ENCODE measurements at regions not wholly inside any gene's neighbourhood (a gene's known extent, or its start where the extent isn't known, plus 50 kb on each side); places are given as distances from the start of the nearest gene placed in this dataset.

DNA sequence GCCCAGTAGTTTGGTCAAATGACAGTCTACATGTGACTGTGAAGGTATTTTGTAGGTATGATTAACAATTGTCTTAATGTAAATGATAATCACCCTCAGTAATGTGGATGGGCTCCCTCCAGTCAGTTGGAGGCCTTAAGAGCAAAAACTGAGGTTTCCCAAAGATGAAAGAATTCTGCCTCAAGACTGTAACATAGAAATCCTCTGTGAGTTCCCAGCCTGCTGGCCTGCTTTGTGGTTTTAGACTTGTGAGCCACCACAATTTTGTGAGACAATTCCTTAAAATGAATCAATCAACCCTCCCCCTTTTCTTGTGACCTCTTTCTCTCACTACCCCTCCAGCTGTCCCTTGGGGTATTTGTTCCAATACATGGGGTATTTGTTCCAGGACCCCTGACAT, 226.4 kb upstream of the DPYD start:
- Histone ChIP-seq H3K79me2 (ENCODE audit: control insufficient read depth, insufficient read depth, low read length, poor library complexity) (no peaks in the 10 kb centered on the region), H4K8ac (ENCODE audit: low read depth, low read length) (no peak overlapping the region), H3K27ac (ENCODE audit: low read depth, low read length) (no peak overlapping the region), H3K79me1 (ENCODE audit: low read length) (no peaks in the 10 kb centered on the region), H3K14ac (ENCODE audit: low read length) (no peak overlapping the region), H3K27me3 (ENCODE audit: insufficient read depth, low read length) (no peaks in the 10 kb centered on the region), H3K9me3 (ENCODE audit: insufficient read depth, low read depth, low read length) (no peaks in the 10 kb centered on the region), H3K4me2 (ENCODE audit: low read length) (no peak overlapping the region), H3K9ac (ENCODE audit: low read length) (no peak overlapping the region), H3K18ac (ENCODE audit: low read length) (no peak overlapping the region), H3K4me3 (ENCODE audit: low read depth, low read length) (no peak overlapping the region), H2BK12ac (ENCODE audit: low read length) (no peak overlapping the region), H3K4ac (ENCODE audit: low read depth, low read length) (no peak overlapping the region), H2BK5ac (ENCODE audit: low read depth, low read length, poor library complexity) (no peak overlapping the region), H3K23ac (ENCODE audit: low read length) (no peak overlapping the region), H2AK5ac (ENCODE audit: low read length) (no peak overlapping the region), H2BK120ac (ENCODE audit: insufficient read depth, low read length, poor library complexity) (no peak overlapping the region), H2AFZ (ENCODE audit: insufficient read depth, low read length, poor library complexity) (no peak overlapping the region), H3K4me1 (ENCODE audit: control insufficient read depth in 1 of 2, insufficient read depth in 2 of 2, low read length in 2 of 2) (no peaks in the 10 kb centered on the region), H4K91ac (ENCODE audit: low read depth, low read length) (no peak overlapping the region), H4K12ac (ENCODE audit: low read depth, low read length) (no peak overlapping the region), H3K36me3 (ENCODE audit: control insufficient read depth in 1 of 2, insufficient read depth in 2 of 2, low read length in 2 of 2) (no peaks in the 10 kb centered on the region)
- DNase-seq = no peak

DNA sequence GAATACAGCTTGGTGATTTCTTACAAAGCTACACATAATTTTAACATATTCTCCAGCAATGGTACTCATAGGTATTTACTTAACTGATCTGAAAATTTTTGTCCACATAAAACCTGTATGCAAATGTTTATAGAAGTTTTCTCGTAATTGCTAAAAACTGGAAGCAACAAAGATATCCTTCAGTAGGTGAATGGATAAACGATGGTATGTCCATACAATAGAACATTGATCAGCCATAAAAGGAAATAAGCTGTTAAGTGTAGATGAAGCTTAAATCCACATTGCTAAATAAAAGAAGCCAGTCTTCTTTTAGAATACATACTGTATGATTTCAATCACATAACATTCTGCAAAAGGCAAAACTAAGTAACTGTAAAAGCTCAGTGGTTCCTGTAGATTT, 224.8 kb upstream of the DPYD start:
- Histone ChIP-seq H2BK120ac (ENCODE audit: insufficient read depth, low read length, poor library complexity) (no peak overlapping the region), H3K4me3 (ENCODE audit: low read depth, low read length) (no peak overlapping the region), H2AK5ac (ENCODE audit: low read length) (no peak overlapping the region), H2BK12ac (ENCODE audit: low read length) (no peak overlapping the region), H2BK5ac (ENCODE audit: low read depth, low read length, poor library complexity) (no peak overlapping the region), H4K12ac (ENCODE audit: low read depth, low read length) (no peak overlapping the region), H2AFZ (ENCODE audit: insufficient read depth, low read length, poor library complexity) (no peak overlapping the region), H3K14ac (ENCODE audit: low read length) (no peak overlapping the region), H3K79me2 (ENCODE audit: control insufficient read depth, insufficient read depth, low read length, poor library complexity) (no peaks in the 10 kb centered on the region), H3K4me2 (ENCODE audit: low read length) (no peak overlapping the region), H3K36me3 (ENCODE audit: control insufficient read depth in 1 of 2, insufficient read depth in 2 of 2, low read length in 2 of 2) (no peaks in the 10 kb centered on the region), H3K23ac (ENCODE audit: low read length) (no peak overlapping the region), H3K9ac (ENCODE audit: low read length) (no peak overlapping the region), H4K91ac (ENCODE audit: low read depth, low read length) (no peak overlapping the region), H3K18ac (ENCODE audit: low read length) (no peak overlapping the region), H3K27me3 (ENCODE audit: insufficient read depth, low read length) (no peaks in the 10 kb centered on the region), H3K79me1 (ENCODE audit: low read length) (no peaks in the 10 kb centered on the region), H3K27ac (ENCODE audit: low read depth, low read length) (no peak overlapping the region), H3K4me1 (ENCODE audit: control insufficient read depth in 1 of 2, insufficient read depth in 2 of 2, low read length in 2 of 2) (no peaks in the 10 kb centered on the region), H3K4ac (ENCODE audit: low read depth, low read length) (no peak overlapping the region), H3K9me3 (ENCODE audit: insufficient read depth, low read depth, low read length) (no peaks in the 10 kb centered on the region), H4K8ac (ENCODE audit: low read depth, low read length) (no peak overlapping the region)
- no peak for DNase-seq
- no CpG with 5 or more reads among the region's 2 CpGs for WGBS (ENCODE audit: extremely low coverage, insufficient coverage, insufficient read length)

GRCh38 chr1:98143403-98143802, 222.6 kb upstream of the DPYD start:
- H3K14ac ChIP-seq (ENCODE audit: low read length) = no peak overlapping the region
- H3K79me1 ChIP-seq (ENCODE audit: low read length) = no peaks in the 10 kb centered on the region
- DNase-seq = no peak
- H2BK120ac ChIP-seq (ENCODE audit: insufficient read depth, low read length, poor library complexity) = no peak overlapping the region
- no peak overlapping the region for H3K4me3 ChIP-seq (ENCODE audit: low read depth, low read length)
- no peak overlapping the region for H3K27ac ChIP-seq (ENCODE audit: low read depth, low read length)
- no peak overlapping the region for H3K18ac ChIP-seq (ENCODE audit: low read length)
- no peak overlapping the region for H3K9ac ChIP-seq (ENCODE audit: low read length)
- H3K4ac ChIP-seq (ENCODE audit: low read depth, low read length) = no peak overlapping the region
- H3K4me1 ChIP-seq (ENCODE audit: control insufficient read depth in 1 of 2, insufficient read depth in 2 of 2, low read length in 2 of 2) = no peaks in the 10 kb centered on the region
- H3K79me2 ChIP-seq (ENCODE audit: control insufficient read depth, insufficient read depth, low read length, poor library complexity) = no peaks in the 10 kb centered on the region
- no peaks in the 10 kb centered on the region for H3K36me3 ChIP-seq (ENCODE audit: control insufficient read depth in 1 of 2, insufficient read depth in 2 of 2, low read length in 2 of 2)
- H4K12ac ChIP-seq (ENCODE audit: low read depth, low read length) = no peak overlapping the region
- H4K8ac ChIP-seq (ENCODE audit: low read depth, low read length) = no peak overlapping the region
- WGBS (ENCODE audit: extremely low coverage, insufficient coverage, insufficient read length) = no CpG with 5 or more reads among the region's 2 CpGs
- no peak overlapping the region for H2BK5ac ChIP-seq (ENCODE audit: low read depth, low read length, poor library complexity)
- no peak overlapping the region for H2AK5ac ChIP-seq (ENCODE audit: low read length)
- H3K23ac ChIP-seq (ENCODE audit: low read length) = no peak overlapping the region
- H3K9me3 ChIP-seq (ENCODE audit: insufficient read depth, low read depth, low read length) = no peaks in the 10 kb centered on the region
- no peaks in the 10 kb centered on the region for H3K27me3 ChIP-seq (ENCODE audit: insufficient read depth, low read length)
- no peak overlapping the region for H4K91ac ChIP-seq (ENCODE audit: low read depth, low read length)
- H3K4me2 ChIP-seq (ENCODE audit: low read length) = no peak overlapping the region
- H2AFZ ChIP-seq (ENCODE audit: insufficient read depth, low read length, poor library complexity) = no peak overlapping the region
- no peak overlapping the region for H2BK12ac ChIP-seq (ENCODE audit: low read length)

- Histone ChIP-seq H3K4me2 (ENCODE audit: low read length) (no peak overlapping the region), H3K18ac (ENCODE audit: low read length) (no peak overlapping the region), H2BK5ac (ENCODE audit: low read depth, low read length, poor library complexity) (no peak overlapping the region), H3K27ac (ENCODE audit: low read depth, low read length) (no peak overlapping the region), H4K91ac (ENCODE audit: low read depth, low read length) (no peak overlapping the region), H4K8ac (ENCODE audit: low read depth, low read length) (no peak overlapping the region), H4K12ac (ENCODE audit: low read depth, low read length) (no peak overlapping the region), H3K14ac (ENCODE audit: low read length) (no peak overlapping the region), H3K9me3 (ENCODE audit: insufficient read depth, low read depth, low read length) (no peaks in the 10 kb centered on the region), H3K27me3 (ENCODE audit: insufficient read depth, low read length) (no peaks in the 10 kb centered on the region), H3K79me2 (ENCODE audit: control insufficient read depth, insufficient read depth, low read length, poor library complexity) (no peaks in the 10 kb centered on the region), H2BK120ac (ENCODE audit: insufficient read depth, low read length, poor library complexity) (no peak overlapping the region), H2AFZ (ENCODE audit: insufficient read depth, low read length, poor library complexity) (no peak overlapping the region), H3K79me1 (ENCODE audit: low read length) (no peaks in the 10 kb centered on the region), H2AK5ac (ENCODE audit: low read length) (no peak overlapping the region), H3K4ac (ENCODE audit: low read depth, low read length) (no peak overlapping the region), H3K9ac (ENCODE audit: low read length) (no peak overlapping the region), H2BK12ac (ENCODE audit: low read length) (no peak overlapping the region), H3K4me3 (ENCODE audit: low read depth, low read length) (no peak overlapping the region), H3K4me1 (ENCODE audit: control insufficient read depth in 1 of 2, insufficient read depth in 2 of 2, low read length in 2 of 2) (no peaks in the 10 kb centered on the region), H3K36me3 (ENCODE audit: control insufficient read depth in 1 of 2, insufficient read depth in 2 of 2, low read length in 2 of 2) (no peaks in the 10 kb centered on the region), H3K23ac (ENCODE audit: low read length) (no peak overlapping the region)
- no CpG with 5 or more reads among the region's 4 CpGs for WGBS (ENCODE audit: extremely low coverage, insufficient coverage, insufficient read length)
- no peak for DNase-seq
Measured at GRCh38 chr1:98133131-98133530, 212.3 kb upstream of the DPYD start.

- no peak overlapping the region for H3K18ac ChIP-seq (ENCODE audit: low read length)
- no peak overlapping the region for H3K4me2 ChIP-seq (ENCODE audit: low read length)
Measured at GRCh38 chr1:98130408-98130807, 209.6 kb upstream of the DPYD start.

More at GRCh38 chr1:98130408-98130807, 209.6 kb upstream of the DPYD start:
- no peak overlapping the region for H2BK120ac ChIP-seq (ENCODE audit: insufficient read depth, low read length, poor library complexity)
- no peak overlapping the region for H3K9ac ChIP-seq (ENCODE audit: low read length)
- no peaks in the 10 kb centered on the region for H3K36me3 ChIP-seq (ENCODE audit: control insufficient read depth in 1 of 2, insufficient read depth in 2 of 2, low read length in 2 of 2)
- WGBS (ENCODE audit: extremely low coverage, insufficient coverage, insufficient read length) = no CpG with 5 or more reads among the region's 1 CpG
- no peak for DNase-seq
- H4K8ac ChIP-seq (ENCODE audit: low read depth, low read length) = no peak overlapping the region
- H2BK12ac ChIP-seq (ENCODE audit: low read length) = no peak overlapping the region
- no peaks in the 10 kb centered on the region for H3K27me3 ChIP-seq (ENCODE audit: insufficient read depth, low read length)
- H4K91ac ChIP-seq (ENCODE audit: low read depth, low read length) = no peak overlapping the region
- H3K23ac ChIP-seq (ENCODE audit: low read length) = no peak overlapping the region
- no peaks in the 10 kb centered on the region for H3K79me2 ChIP-seq (ENCODE audit: control insufficient read depth, insufficient read depth, low read length, poor library complexity)
- no peaks in the 10 kb centered on the region for H3K9me3 ChIP-seq (ENCODE audit: insufficient read depth, low read depth, low read length)
- H3K14ac ChIP-seq (ENCODE audit: low read length) = no peak overlapping the region
- no peak overlapping the region for H3K27ac ChIP-seq (ENCODE audit: low read depth, low read length)
- H2AK5ac ChIP-seq (ENCODE audit: low read length) = no peak overlapping the region
- H3K4ac ChIP-seq (ENCODE audit: low read depth, low read length) = no peak overlapping the region
- no peaks in the 10 kb centered on the region for H3K79me1 ChIP-seq (ENCODE audit: low read length)
- no peaks in the 10 kb centered on the region for H3K4me1 ChIP-seq (ENCODE audit: control insufficient read depth in 1 of 2, insufficient read depth in 2 of 2, low read length in 2 of 2)
- no peak overlapping the region for H2AFZ ChIP-seq (ENCODE audit: insufficient read depth, low read length, poor library complexity)
- no peak overlapping the region for H3K4me3 ChIP-seq (ENCODE audit: low read depth, low read length)
- H4K12ac ChIP-seq (ENCODE audit: low read depth, low read length) = no peak overlapping the region
- H2BK5ac ChIP-seq (ENCODE audit: low read depth, low read length, poor library complexity) = no peak overlapping the region

Data from trophoblast cell (in vitro differentiated cells and primary cell).